Effector memory CD8-positive, alpha-beta T cell (primary cell): ENCODE measurements at regions not wholly inside any gene's neighbourhood (a gene's known extent, or its start where the extent isn't known, plus 50 kb on each side); places are given as distances from the start of the nearest gene placed in this dataset.
A peak's percentile ranks its signal among the peaks of the same experiment; 100 is the strongest.

ENCODE experiments used
- ATAC-seq: fragments of 150-1000 bp; cut with Tn5 transposase; replicated peaks from 2 replicates; pipeline ENCODE4 v1.10.0; 2021; ENCODE audit warnings: mild to moderate bottlenecking, moderate library complexity
- DNase-seq, 3 experiments: peaks; one replicate each; pipeline ENCODE4 v3.0.0; 2021
- H3K27ac Mint-ChIP-seq, 2 donors: one replicate each; pipeline ENCODE4 v1.8.0; 2022; ENCODE audit warnings: mild to moderate bottlenecking in 2 of 2, mixed read lengths in 2 of 2, moderate library complexity in 2 of 2
- H3K27me3 Mint-ChIP-seq, 2 donors: one replicate each; pipeline ENCODE4 v1.8.0; 2022; ENCODE audit warnings: mixed read lengths in 2 of 2
- H3K36me3 Mint-ChIP-seq: one replicate; pipeline ENCODE4 v1.8.0; 2022; ENCODE audit warnings: mild to moderate bottlenecking, moderate library complexity, mixed read lengths; ENCODE audit not compliant: insufficient read depth
- H3K4me1 Mint-ChIP-seq, 2 donors: one replicate each; pipeline ENCODE4 v1.8.0; 2022; ENCODE audit warnings: low read depth in 2 of 2, mixed read lengths in 2 of 2
- H3K4me3 Mint-ChIP-seq, 2 donors: one replicate each; pipeline ENCODE4 v1.8.0; 2022; ENCODE audit warnings: mild to moderate bottlenecking in 2 of 2, mixed read lengths in 2 of 2, moderate library complexity in 2 of 2
- H3K9me3 Mint-ChIP-seq, 2 donors: one replicate each; pipeline ENCODE4 v1.8.0; 2022; ENCODE audit warnings: mixed read lengths in 2 of 2

DNA sequence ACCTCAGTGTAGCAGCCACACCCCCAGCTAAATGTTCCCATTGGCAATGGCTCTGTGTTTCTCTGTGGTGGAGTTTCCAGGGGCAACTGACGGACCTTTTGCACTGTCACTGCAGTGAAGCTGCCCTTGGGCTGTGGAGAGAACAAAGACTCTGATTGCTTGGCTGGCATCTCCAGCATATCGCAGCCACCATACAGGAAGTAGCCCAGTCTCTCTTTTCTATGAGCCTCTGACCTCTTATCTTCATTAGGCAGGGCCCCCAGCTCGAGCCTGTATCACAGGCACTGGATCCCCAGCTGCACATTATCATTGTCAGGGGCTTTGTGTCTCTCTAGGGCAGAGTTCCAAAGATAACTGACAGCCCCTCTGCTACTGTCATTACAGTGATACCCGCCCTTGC, 483.5 kb downstream of the ARAP2 start:
- Mint-ChIP-seq H3K27me3 (peaks cover 0 to 13% of the 10 kb centered on the region in 2 donors), H3K36me3 (no peaks in the 10 kb centered on the region), H3K4me3 (no peak overlapping the region), H3K9me3 (peaks cover 0 to 3% of the 10 kb centered on the region in 2 donors), H3K27ac (no peak overlapping the region), H3K4me1 (no peaks in the 10 kb centered on the region)
- no peak for DNase-seq
- no peak for ATAC-seq

DNA sequence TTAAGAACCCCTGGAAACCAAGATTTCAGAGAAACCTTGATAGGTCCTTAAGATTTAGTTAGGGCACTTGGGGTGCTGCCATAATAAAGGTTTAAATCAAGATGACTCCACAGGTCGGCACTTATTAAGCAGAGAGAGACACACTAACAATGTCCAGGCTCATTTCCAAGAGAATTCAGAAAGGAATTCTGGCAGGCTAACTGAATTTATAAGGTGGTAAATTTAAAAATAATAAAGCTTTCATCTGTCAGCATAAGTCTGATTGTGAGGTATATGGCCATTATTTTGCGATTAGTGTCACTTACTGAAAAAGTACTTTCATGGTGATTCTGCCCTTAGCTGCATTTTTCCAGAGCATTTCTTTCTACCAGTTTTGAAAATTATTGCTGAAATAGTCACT, 472.7 kb downstream of the ARAP2 start:
- H3K27ac Mint-ChIP-seq, result no peak overlapping the region
- H3K36me3 Mint-ChIP-seq, result no peaks in the 10 kb centered on the region
- H3K9me3 Mint-ChIP-seq, result no peaks in the 10 kb centered on the region
- no peaks in the 10 kb centered on the region for H3K27me3 Mint-ChIP-seq
- no peak overlapping the region for H3K4me3 Mint-ChIP-seq
- H3K4me1 Mint-ChIP-seq, result no peaks in the 10 kb centered on the region
- no peak for ATAC-seq
- DNase-seq, result no peak

DNA sequence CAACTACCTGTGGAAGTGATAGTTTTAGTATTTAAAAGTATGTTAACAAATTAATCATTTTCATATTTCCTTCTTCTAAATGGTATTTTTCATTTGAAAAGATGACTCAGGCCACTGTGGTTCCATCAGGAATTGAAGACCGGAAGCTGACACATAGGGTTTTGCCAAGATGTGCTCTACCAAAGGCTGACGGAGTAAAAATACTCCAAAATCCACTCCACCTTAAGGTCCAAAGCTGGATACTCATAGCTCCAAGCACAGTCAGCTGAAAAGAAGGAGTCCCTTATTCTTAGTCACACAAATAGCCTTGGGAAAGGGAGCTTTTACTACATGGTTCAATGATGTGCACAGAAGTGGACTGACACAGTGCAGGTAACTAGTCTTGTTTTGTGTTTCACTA, 472.0 kb downstream of the ARAP2 start:
- H3K4me1 Mint-ChIP-seq, result no peaks in the 10 kb centered on the region
- no peaks in the 10 kb centered on the region for H3K27me3 Mint-ChIP-seq
- no peaks in the 10 kb centered on the region for H3K36me3 Mint-ChIP-seq
- H3K27ac Mint-ChIP-seq, result no peak overlapping the region
- H3K9me3 Mint-ChIP-seq, result no peaks in the 10 kb centered on the region
- no peak overlapping the region for H3K4me3 Mint-ChIP-seq
- ATAC-seq (no peak), DNase-seq (no peak)

DNA sequence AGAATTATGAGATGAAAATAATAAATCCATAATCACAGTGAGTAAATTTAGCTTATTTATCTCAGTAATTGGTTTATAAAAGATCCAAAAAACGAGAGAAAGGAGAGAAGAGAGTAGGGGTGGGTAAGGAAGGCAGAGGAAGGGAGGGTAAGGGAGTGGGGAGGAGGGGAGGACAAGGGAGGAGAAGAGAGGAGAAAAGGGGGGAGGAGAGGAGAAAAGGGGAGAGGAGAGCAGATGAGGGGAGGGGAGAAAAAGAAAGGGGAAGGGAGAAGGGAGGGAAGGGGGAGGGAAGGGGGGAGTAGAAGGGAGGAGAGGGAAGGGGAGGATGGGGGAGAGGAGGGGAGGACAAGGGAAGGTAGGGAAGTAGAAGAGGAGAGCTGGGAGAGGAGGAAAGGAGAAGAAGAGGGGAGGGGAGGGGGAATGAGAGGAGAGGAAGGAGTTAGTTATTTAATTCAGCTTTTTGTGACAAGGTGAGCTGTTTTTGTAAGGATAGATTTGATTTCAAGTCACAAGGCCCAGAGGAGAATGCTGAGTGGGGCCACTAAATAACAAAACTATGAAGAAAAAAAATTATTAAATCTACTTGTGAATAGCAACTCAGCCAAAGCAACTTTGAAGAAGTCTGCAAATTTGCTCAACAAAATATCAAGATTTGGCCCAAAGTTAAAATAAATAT, 454.3 kb downstream of the ARAP2 start:
- H3K9me3 Mint-ChIP-seq, result peaks cover 0 to 2% of the 10 kb centered on the region in 2 donors
- H3K27me3 Mint-ChIP-seq, result no peaks in the 10 kb centered on the region
- no peak for ATAC-seq
- H3K4me1 Mint-ChIP-seq, result no peaks in the 10 kb centered on the region
- no peaks in the 10 kb centered on the region for H3K36me3 Mint-ChIP-seq
- no peak overlapping the region for H3K4me3 Mint-ChIP-seq
- no peak overlapping the region for H3K27ac Mint-ChIP-seq
- DNase-seq, result no peak

DNA sequence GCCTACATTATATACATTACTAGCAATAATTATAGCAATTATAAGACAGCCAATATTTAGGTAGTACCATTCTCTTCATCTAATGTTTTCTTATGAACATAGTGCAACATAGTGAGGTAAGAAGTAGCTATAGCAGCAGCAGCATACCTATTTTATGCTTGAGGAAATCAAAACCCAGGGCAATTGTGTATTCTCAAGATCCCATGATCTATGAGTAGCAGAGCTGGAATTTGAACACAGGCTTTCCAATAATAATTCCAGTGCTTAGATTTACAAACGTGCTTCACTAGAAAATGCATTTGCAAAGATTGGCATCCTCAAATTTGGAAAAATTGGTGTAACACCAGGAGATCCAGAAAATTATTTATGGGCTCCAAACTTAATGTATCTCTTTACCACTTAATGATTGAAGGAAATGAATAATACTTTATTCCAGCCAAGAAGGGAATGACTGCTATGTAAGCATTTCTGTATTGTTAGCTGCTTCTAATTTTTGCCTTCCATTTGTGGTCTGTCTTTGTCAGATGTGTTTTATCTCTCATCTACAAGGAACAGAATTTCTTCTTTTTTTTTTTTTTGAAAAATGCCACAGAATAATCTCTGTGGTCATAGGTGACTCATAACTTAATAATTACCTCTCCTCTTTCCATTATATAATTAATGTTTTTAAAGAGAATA, 451.1 kb downstream of the ARAP2 start:
- Mint-ChIP-seq H3K27me3 (no peaks in the 10 kb centered on the region), H3K4me3 (no peak overlapping the region), H3K36me3 (no peaks in the 10 kb centered on the region), H3K4me1 (no peaks in the 10 kb centered on the region), H3K9me3 (no peaks in the 10 kb centered on the region), H3K27ac (no peak overlapping the region)
- DNase-seq (no peak), ATAC-seq (no peak)

DNA sequence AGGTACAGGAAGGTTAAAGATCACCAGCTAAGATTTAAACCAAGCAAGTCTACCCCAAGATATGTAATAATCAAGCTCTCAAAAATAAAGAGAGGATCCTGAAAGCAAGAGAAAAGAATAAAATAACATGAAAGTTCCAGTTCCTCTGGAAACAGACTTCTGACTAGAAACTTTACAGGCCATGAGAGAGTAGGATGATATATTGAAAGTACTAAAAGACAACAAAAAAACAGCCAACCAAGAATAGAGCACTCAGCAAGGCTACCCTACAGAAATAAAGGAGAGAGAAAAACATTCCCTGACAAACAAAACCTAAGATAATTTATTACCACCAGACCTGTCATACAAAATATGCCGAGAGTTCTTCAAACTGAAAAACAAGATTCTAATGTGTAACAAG, 450.5 kb downstream of the ARAP2 start:
- no peak overlapping the region for H3K27ac Mint-ChIP-seq
- H3K36me3 Mint-ChIP-seq, result no peaks in the 10 kb centered on the region
- no peaks in the 10 kb centered on the region for H3K27me3 Mint-ChIP-seq

DNA sequence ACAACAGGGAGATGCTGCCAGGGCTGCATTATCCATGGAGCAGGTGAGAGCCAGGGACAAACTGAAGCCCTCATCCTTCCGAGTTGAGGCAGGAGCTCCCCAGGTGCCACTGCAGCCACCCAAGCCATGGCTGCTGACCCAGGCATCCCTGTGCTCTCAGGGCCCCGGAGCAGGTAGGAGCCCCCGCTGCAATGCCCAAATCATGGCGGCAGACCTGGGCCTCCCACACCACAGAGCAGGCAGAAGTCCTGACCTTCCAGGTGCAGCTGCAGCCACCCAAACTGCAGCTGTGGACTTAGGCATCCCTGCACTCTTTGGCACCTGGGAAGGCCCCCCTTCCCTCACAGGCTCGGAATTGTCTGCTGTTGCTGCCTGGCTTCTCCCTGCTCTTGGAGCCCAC, 443.6 kb downstream of the ARAP2 start:
- peaks cover 3% of the 10 kb centered on the region for H3K36me3 Mint-ChIP-seq
- no peak overlapping the region for H3K4me3 Mint-ChIP-seq
- no peaks in the 10 kb centered on the region for H3K9me3 Mint-ChIP-seq
- ATAC-seq (no peak), DNase-seq (no peak)
- H3K27me3 Mint-ChIP-seq, result peaks cover 5 to 9% of the 10 kb centered on the region in 2 donors
- H3K4me1 Mint-ChIP-seq, result peaks cover 0 to 3% of the 10 kb centered on the region in 2 donors
- H3K27ac Mint-ChIP-seq, result no peak overlapping the region

More for the DNA sequence above, 450.5 kb downstream of the ARAP2 start:
- no peaks in the 10 kb centered on the region for H3K4me1 Mint-ChIP-seq
- ATAC-seq (no peak), DNase-seq (no peak)
- H3K9me3 Mint-ChIP-seq, result no peaks in the 10 kb centered on the region
- no peak overlapping the region for H3K4me3 Mint-ChIP-seq

DNA sequence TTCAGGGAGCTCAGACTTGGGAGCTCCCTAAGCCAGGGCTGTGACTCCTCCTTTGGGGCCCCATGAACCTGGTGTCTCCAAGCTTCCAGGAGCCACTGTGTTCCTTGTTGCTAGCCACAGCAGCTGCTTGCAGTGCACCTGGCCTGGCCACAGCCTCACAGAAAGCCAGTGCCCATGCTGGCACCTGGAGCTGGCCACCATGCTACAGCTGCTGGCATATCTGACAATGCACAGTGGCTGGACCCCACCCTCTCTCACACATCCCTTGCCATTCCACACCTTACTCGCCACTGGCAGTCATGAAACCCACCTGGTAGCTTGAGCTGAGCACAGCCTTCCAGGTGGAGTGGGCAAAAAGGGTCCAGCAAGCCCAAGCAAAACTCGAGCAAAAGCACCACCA, 441.7 kb downstream of the ARAP2 start:
- ATAC-seq (no peak), DNase-seq (no peak)
- Mint-ChIP-seq H3K4me3 (no peak overlapping the region), H3K27me3 (peaks cover 5 to 9% of the 10 kb centered on the region in 2 donors), H3K36me3 (peaks cover 3% of the 10 kb centered on the region), H3K27ac (no peak overlapping the region), H3K4me1 (peaks cover 0 to 3% of the 10 kb centered on the region in 2 donors), H3K9me3 (no peaks in the 10 kb centered on the region)

DNA sequence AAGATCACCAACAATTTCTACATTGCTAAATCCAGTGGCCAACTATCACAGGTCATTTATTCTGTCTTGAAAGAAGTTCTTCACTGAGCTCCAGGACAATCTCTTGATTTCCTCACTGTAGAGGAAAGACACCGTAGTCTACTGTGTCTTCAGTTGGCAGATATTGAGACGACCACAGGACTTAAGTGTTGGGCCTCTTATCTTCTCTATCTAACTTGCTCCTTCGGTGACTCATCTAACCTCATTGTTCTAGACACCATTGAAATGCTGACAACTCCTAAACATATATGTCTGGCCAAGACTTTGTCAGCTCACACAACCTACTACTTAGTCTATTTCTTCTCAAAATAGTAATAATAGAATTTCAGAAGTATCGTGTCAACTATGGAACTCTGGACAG, 425.8 kb downstream of the ARAP2 start:
- Mint-ChIP-seq H3K27me3 (peaks cover 0 to 5% of the 10 kb centered on the region in 2 donors), H3K4me1 (no peaks in the 10 kb centered on the region), H3K9me3 (no peaks in the 10 kb centered on the region), H3K36me3 (no peaks in the 10 kb centered on the region), H3K27ac (no peak overlapping the region), H3K4me3 (no peak overlapping the region)
- ATAC-seq (peak; percentile 60), DNase-seq (no peak)

DNA sequence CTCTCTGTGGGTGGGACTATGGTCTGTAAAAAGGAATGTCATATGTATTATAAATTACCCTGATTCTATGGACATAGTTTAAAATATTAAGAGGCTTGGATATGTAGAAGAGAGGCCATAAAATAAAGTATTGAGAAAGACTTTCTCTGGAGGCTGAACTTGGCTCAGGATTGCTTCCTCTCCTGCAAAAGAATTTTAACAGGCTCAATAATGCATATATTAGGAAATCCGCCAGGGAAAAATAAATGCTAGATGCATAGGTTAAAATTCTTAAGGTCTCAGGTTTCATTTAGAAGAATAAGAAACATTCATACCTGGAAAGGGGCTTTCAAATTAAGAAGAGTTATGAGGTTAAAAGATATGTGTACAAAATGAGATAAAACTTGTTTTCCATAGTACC, 424.3 kb downstream of the ARAP2 start:
- H3K4me1 Mint-ChIP-seq, result no peaks in the 10 kb centered on the region
- no peaks in the 10 kb centered on the region for H3K36me3 Mint-ChIP-seq
- H3K27ac Mint-ChIP-seq, result no peak overlapping the region
- H3K9me3 Mint-ChIP-seq, result no peaks in the 10 kb centered on the region
- DNase-seq, result no peak
- no peak for ATAC-seq
- H3K4me3 Mint-ChIP-seq, result no peak overlapping the region
- H3K27me3 Mint-ChIP-seq, result peaks cover 0 to 9% of the 10 kb centered on the region in 2 donors

DNA sequence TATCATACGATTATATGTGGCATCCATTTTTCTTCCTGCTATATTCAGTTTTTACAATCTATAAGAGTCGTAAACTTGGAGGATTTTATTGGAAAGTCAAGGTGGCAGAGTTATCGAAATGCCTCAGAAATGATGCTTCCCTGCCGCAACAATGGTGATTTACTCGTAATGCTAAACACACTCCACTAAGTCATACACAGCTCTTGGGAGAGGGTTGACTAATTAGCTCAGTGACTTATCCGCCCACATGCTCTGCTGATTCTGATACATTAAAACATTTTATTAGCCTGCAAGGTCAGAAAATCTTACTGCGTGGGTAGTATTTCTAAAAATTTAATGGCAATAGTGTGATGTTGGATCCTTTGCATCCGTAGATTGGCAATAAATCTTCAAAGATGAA, 420.1 kb downstream of the ARAP2 start:
- Mint-ChIP-seq H3K36me3 (no peaks in the 10 kb centered on the region), H3K27me3 (peaks cover 0 to 7% of the 10 kb centered on the region in 2 donors), H3K4me3 (no peak overlapping the region), H3K27ac (no peak overlapping the region), H3K9me3 (no peaks in the 10 kb centered on the region), H3K4me1 (no peaks in the 10 kb centered on the region)
- DNase-seq (no peak), ATAC-seq (no peak)

DNA sequence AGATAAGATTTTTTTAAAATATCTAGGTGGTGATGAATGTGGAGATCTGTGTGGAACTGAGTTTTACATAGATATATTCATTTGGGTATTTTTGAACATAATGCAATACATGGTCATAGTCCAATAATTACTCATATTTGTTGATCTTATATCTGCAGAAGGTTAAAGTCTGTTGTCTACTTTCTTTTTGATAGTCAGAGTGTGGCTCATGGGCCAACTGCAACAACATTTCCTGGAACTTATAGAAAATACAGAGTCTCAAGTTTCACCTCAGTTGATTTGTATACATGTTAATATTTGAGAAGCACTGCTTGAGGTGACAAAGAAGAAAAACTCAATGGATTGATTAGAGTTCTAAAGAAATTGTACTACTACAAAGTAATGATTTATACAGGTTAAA, 408.4 kb downstream of the ARAP2 start:
- H3K4me1 Mint-ChIP-seq, result no peaks in the 10 kb centered on the region
- H3K36me3 Mint-ChIP-seq, result no peaks in the 10 kb centered on the region
- no peak overlapping the region for H3K27ac Mint-ChIP-seq
- DNase-seq (no peak), ATAC-seq (no peak)
- peaks cover 0 to 18% of the 10 kb centered on the region in 2 donors for H3K27me3 Mint-ChIP-seq
- H3K9me3 Mint-ChIP-seq, result peaks cover 0 to 3% of the 10 kb centered on the region in 2 donors
- H3K4me3 Mint-ChIP-seq, result no peak overlapping the region

DNA sequence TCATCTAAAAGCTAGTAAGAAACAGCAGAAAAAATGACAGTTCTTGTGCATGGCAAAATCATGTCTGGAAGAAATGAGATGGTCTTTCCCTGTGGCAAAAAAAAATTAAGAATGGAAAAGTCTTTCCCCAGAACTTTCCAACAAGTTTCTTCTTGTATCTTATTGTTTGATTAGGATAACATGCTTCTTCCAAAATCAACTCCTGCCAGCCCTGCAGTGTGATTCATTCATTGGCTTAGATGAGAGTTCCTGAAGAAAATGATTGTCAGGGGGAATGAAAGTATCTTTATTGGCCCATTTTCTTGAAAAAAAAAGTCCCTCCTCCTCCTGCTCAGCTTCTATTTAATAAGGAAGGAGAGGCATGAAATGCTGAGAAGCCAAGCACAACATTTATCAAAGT, 407.7 kb downstream of the ARAP2 start:
- H3K27me3 Mint-ChIP-seq, result peaks cover 0 to 17% of the 10 kb centered on the region in 2 donors
- H3K9me3 Mint-ChIP-seq, result peaks cover 0 to 3% of the 10 kb centered on the region in 2 donors
- no peaks in the 10 kb centered on the region for H3K4me1 Mint-ChIP-seq
- no peak overlapping the region for H3K4me3 Mint-ChIP-seq
- ATAC-seq (no peak), DNase-seq (no peak)
- H3K27ac Mint-ChIP-seq, result no peak overlapping the region
- no peaks in the 10 kb centered on the region for H3K36me3 Mint-ChIP-seq

DNA sequence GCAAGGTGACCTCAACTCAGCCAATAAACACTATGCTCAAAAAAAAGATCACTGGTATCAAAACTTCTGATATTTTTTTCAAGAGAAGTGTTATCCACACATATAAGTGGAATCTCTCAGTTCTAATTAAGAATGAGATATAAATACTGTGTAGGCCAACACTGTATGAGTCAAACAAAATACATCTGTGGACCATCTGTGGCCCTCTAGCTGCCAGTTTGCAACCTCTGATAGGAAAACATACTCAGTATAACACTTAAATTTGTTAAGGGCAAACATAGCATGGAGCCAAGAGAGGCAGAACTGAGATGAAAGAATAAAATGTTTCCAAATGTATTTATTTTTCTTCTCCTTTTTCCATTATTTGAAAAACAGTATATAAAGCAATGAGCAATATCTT, 377.3 kb downstream of the ARAP2 start:
- H3K27me3 Mint-ChIP-seq, result no peaks in the 10 kb centered on the region
- no peak overlapping the region for H3K4me3 Mint-ChIP-seq
- no peaks in the 10 kb centered on the region for H3K36me3 Mint-ChIP-seq
- no peak overlapping the region for H3K27ac Mint-ChIP-seq
- DNase-seq (no peak), ATAC-seq (no peak)
- H3K4me1 Mint-ChIP-seq, result no peaks in the 10 kb centered on the region
- H3K9me3 Mint-ChIP-seq, result no peaks in the 10 kb centered on the region
